ENCODE measurements at regions not wholly inside any gene's neighbourhood (a gene's known extent, or its start where the extent isn't known, plus 50 kb on each side); places are given as distances from the start of the nearest gene placed in this dataset.

GRCh38 chr17:71176331-71176730 is 944.5 kb upstream of the SOX9 start:
- no peak overlapping the region for H4K91ac ChIP-seq (ENCODE audit: insufficient read depth, low read depth, low read length)
- H2BK20ac ChIP-seq (ENCODE audit: low read depth, low read length) = no peak overlapping the region
- no peaks in the 10 kb centered on the region for H3K79me1 ChIP-seq (ENCODE audit: low read depth in 1 of 2, low read length in 2 of 2)
- peaks cover 6% of the 10 kb centered on the region for H3K4me1 ChIP-seq (ENCODE audit: control insufficient read depth, insufficient read depth, low read length)
- TF ChIP-seq MAFK (IDR thresholded peaks at IDR 0.05; ENCODE audit: low read depth, low read length) (no peak), MAZ (IDR thresholded peaks at IDR 0.05; ENCODE audit: borderline replicate concordance, low read depth, low read length) (no peak), MXI1 (IDR thresholded peaks at IDR 0.05; ENCODE audit: borderline replicate concordance, low read depth, low read length) (no peak), CHD1 (IDR thresholded peaks at IDR 0.05; ENCODE audit: low read depth, low read length) (no peak), RCOR1 (IDR thresholded peaks at IDR 0.05; ENCODE audit: insufficient replicate concordance, low read length) (no peak), BHLHE40 (IDR thresholded peaks at IDR 0.05; ENCODE audit: low read depth, low read length) (no peak)
- H3K27me3 ChIP-seq (ENCODE audit: control insufficient read depth, insufficient read depth, low read length) = no peaks in the 10 kb centered on the region
- DNase-seq (no peak), ATAC-seq (ENCODE audit: low read depth) (no peak)
- H2BK5ac ChIP-seq (ENCODE audit: low read depth, low read length, poor library complexity, severe bottlenecking) = no peak overlapping the region
- no peak overlapping the region for H2BK15ac ChIP-seq (ENCODE audit: low read depth, low read length)
- H3K4me3 ChIP-seq (ENCODE audit: insufficient read depth, low read depth, low read length) = no peak overlapping the region
- ChIA-PET CTCF (no interaction called here), POLR2A (ENCODE audit: unreplicated experiment) (interaction anchor here (0.6 kb wide), 1 partner anchor 9 kb away, joined by 4 read pairs; no protein-coding TSS in a partner anchor)
- no TSS peak for BruUV-seq (replicated peaks)
- no peak overlapping the region for H3K14ac ChIP-seq (replicated peaks; ENCODE audit: low read depth, low read length)
- no peak overlapping the region for H2AK5ac ChIP-seq (ENCODE audit: low read depth, low read length)
- H3K9me1 ChIP-seq (ENCODE audit: insufficient read depth, low read length) = no peaks in the 10 kb centered on the region
- intact Hi-C loops (cut with micrococcal nuclease) (no loop called here), dilution Hi-C loops (cut with HindIII; ENCODE audit: low sequenced_read_pairs, unreplicated experiment) (no loop called here), in situ Hi-C loops (cut with MboI; ENCODE audit: low sequenced_read_pairs) (no loop called here)
- no peaks in the 10 kb centered on the region for H3K9me3 ChIP-seq (ENCODE audit: control insufficient read depth, insufficient read depth, low read length)
- no peak overlapping the region for H4K5ac ChIP-seq (ENCODE audit: low read depth, low read length)
- no peak overlapping the region; the same call in 1 of the 2 replicates for H3K18ac ChIP-seq (ENCODE audit: low read depth, low read length)
- no peak overlapping the region for H2BK120ac ChIP-seq (ENCODE audit: low read depth, low read length)
- H2AK9ac ChIP-seq (replicated peaks; ENCODE audit: low read depth, low read length, poor library complexity) = no peak overlapping the region
- no peak overlapping the region for H3K4ac ChIP-seq (ENCODE audit: low read depth, low read length)
- H3K56ac ChIP-seq (ENCODE audit: extremely low read depth, insufficient read depth, low read length) = no peak overlapping the region
- H3K23ac ChIP-seq (ENCODE audit: low read depth, low read length) = no peak overlapping the region
- H4K8ac ChIP-seq (ENCODE audit: low read depth in 2 of 2, low read length in 2 of 2) = no peak overlapping the region
- H3K9ac ChIP-seq (ENCODE audit: low read depth, low read length) = no peak overlapping the region
- H3K27ac ChIP-seq (ENCODE audit: insufficient read depth, low read length) = no peak overlapping the region
- H4K20me1 ChIP-seq (ENCODE audit: insufficient read depth, low read length) = no peaks in the 10 kb centered on the region
- WGBS, 2 experiments (ENCODE audit: extremely low coverage in 2 of 2, insufficient read length in 1 of 2) = no CpG with 5 or more reads among the region's 1 CpG
- H2AFZ ChIP-seq (replicated peaks; ENCODE audit: low read length, poor library complexity) = no peak overlapping the region
- no peaks in the 10 kb centered on the region for H3K36me3 ChIP-seq (ENCODE audit: control insufficient read depth, insufficient read depth, low read length)
- H3K4me2 ChIP-seq (ENCODE audit: low read depth, low read length) = no peak overlapping the region

Measured in IMR-90 (cell line).